HG03439 (cell line): ENCODE measurements at regions not wholly inside any gene's neighbourhood (a gene's known extent, or its start where the extent isn't known, plus 50 kb on each side); places are given as distances from the start of the nearest gene placed in this dataset.
"Not testable (repeated sequence)": the region's sequence is repeated elsewhere in the genome, so short reads cannot be mapped to it uniquely, and the experiment has no call there.

Experiments
- ATAC-seq: cut with Tn5 transposase; IDR thresholded peaks from one replicate; pipeline ENCODE4 v1.9.1; 2021; ENCODE audit warnings: mild to moderate bottlenecking, moderate library complexity; ENCODE audit not compliant: unreplicated experiment

- ATAC-seq, result no peak
These were observed 50.3 kb upstream of the OSBPL11 start for GRCh38 chr3:125645616-125646015.

GRCh38 chr3:125646581-125646980 is 51.3 kb upstream of the OSBPL11 start:
- no peak for ATAC-seq

- no peak for ATAC-seq
These were observed 52.2 kb upstream of the OSBPL11 start for GRCh38 chr3:125647318-125648014.

GRCh38 chr3:125651244-125651643 is 55.9 kb upstream of the OSBPL11 start:
- ATAC-seq, result no peak

- no peak for ATAC-seq
These were observed 57.1 kb upstream of the OSBPL11 start for GRCh38 chr3:125652349-125652748.

GRCh38 chr3:125654526-125654925 is 59.2 kb upstream of the OSBPL11 start:
- no peak for ATAC-seq

GRCh38 chr3:125662675-125663074 is 67.4 kb upstream of the OSBPL11 start:
- ATAC-seq, result no peak

GRCh38 chr3:125670352-125670751 is 75.1 kb upstream of the OSBPL11 start:
- ATAC-seq, result no peak

GRCh38 chr3:125670945-125671344 is 75.6 kb upstream of the OSBPL11 start:
- ATAC-seq, result no peak

GRCh38 chr3:125671461-125672243 is 76.4 kb upstream of the OSBPL11 start:
- ATAC-seq, result no peak

- no peak for ATAC-seq
These were observed 80.5 kb upstream of the OSBPL11 start for GRCh38 chr3:125675791-125676190.

- no peak for ATAC-seq
These were observed 84.0 kb upstream of the OSBPL11 start for GRCh38 chr3:125679258-125679657.

- no peak for ATAC-seq
These were observed 85.8 kb upstream of the OSBPL11 start for GRCh38 chr3:125681146-125681545.

- ATAC-seq, result not testable (repeated sequence)
These were observed 86.6 kb upstream of the OSBPL11 start for GRCh38 chr3:125681906-125682305.

GRCh38 chr3:125682610-125683009 is 87.3 kb upstream of the OSBPL11 start:
- ATAC-seq, result not testable (repeated sequence)

- no peak for ATAC-seq
These were observed 88.0 kb upstream of the OSBPL11 start for GRCh38 chr3:125683067-125683829.

GRCh38 chr3:125684199-125684598 is 88.9 kb upstream of the OSBPL11 start:
- no peak for ATAC-seq

- not testable (repeated sequence) for ATAC-seq
These were observed 90.4 kb upstream of the OSBPL11 start for GRCh38 chr3:125685741-125686140.

GRCh38 chr3:125692361-125692760 is 97.1 kb upstream of the OSBPL11 start:
- ATAC-seq, result no peak

GRCh38 chr3:125693887-125694286 is 98.6 kb upstream of the OSBPL11 start:
- no peak for ATAC-seq

- ATAC-seq, result no peak
These were observed 99.5 kb upstream of the OSBPL11 start for GRCh38 chr3:125694761-125695294.
